Forelimb muscle (tissue), 1 donor: ENCODE measurements at regions not wholly inside any gene's neighbourhood (a gene's known extent, or its start where the extent isn't known, plus 50 kb on each side); places are given as distances from the start of the nearest gene placed in this dataset.
A peak's percentile ranks its signal among the peaks of the same experiment; 100 is the strongest.

Experiments used
- DNase-seq: peaks from one replicate; pipeline ENCODE4 v3.0.0-alpha.2; 2013; ENCODE audit warnings: low read depth

DNA sequence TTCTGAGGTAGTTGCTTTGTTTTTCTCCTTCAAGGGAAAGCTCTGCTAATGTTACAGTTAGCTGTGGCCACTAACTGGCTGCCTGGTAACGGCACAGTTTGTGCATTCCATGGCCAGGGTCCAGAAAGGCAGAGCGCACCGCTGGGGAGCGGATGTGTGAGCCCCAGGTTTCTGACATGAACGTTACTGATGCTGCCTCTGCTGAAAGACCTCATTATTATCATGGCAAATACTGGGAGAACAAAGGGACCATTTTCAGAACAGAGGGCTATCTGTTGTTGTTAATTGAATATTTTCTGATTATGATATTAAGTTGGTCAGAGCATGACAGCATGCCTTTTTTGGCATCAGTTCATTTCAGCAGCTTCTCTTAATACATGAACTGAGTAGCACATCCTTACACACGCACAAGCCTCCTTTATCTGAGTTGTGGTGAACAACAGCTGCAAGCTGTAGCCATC, 134.1 kb downstream of the NUDT12 start:
- no peak for DNase-seq

- no peak for DNase-seq
Observed at GRCh38 chr5:103427326-103427725, 135.3 kb downstream of the NUDT12 start.

GRCh38 chr5:103425686-103426454, 136.7 kb downstream of the NUDT12 start:
- no peak for DNase-seq

GRCh38 chr5:103424453-103425205, 138.0 kb downstream of the NUDT12 start:
- no peak for DNase-seq

DNA sequence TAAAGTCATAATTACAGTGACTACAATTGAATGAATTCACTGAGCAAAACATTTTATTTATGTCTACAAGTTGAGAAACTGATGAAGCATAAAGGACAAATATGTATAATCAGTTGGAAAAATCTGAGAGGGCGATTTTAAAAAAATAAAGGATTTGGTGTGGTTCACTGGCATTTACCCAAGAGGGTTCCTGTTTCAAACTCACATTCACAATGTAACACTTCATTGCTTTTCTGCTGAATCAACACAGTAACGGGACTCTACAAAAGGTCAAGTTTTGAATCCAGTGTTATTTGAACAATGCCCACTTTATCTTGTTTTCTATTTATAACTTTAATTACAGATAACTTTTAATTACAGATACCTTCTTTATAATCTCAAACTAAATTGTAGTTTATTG, 138.6 kb downstream of the NUDT12 start:
- no peak for DNase-seq

- DNase-seq = no peak
Observed at GRCh38 chr5:103422756-103423155, 139.8 kb downstream of the NUDT12 start.

GRCh38 chr5:103414604-103415003, 148.0 kb downstream of the NUDT12 start:
- DNase-seq = no peak

- no peak for DNase-seq
Observed at GRCh38 chr5:103411711-103412110, 150.9 kb downstream of the NUDT12 start.

DNA sequence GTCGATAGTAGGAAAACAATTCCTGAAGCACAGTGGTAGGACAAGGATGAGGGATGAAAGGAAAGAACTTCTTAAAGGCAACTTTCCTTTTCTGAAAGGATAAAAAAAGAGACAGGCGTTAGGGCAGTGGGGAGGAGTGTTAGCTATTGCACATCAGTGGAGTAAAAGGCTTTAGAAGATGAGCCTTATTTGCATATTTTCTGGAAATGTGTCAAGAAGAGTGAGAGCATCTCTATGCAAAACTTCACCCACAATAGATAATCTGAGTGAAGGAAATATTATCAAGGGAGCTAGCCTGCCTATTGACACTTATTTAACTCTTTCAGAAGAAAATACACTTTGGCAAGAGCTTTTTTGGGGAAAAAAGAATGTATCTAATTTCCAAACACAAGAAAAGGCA, 151.6 kb downstream of the MACIR start:
- DNase-seq = no peak

- no peak for DNase-seq
Observed at GRCh38 chr5:103409013-103409670, 150.6 kb downstream of the MACIR start.

- DNase-seq = no peak
Observed at GRCh38 chr5:103408408-103408807, 149.8 kb downstream of the MACIR start.

GRCh38 chr5:103407402-103407801, 148.8 kb downstream of the MACIR start:
- no peak for DNase-seq

DNA sequence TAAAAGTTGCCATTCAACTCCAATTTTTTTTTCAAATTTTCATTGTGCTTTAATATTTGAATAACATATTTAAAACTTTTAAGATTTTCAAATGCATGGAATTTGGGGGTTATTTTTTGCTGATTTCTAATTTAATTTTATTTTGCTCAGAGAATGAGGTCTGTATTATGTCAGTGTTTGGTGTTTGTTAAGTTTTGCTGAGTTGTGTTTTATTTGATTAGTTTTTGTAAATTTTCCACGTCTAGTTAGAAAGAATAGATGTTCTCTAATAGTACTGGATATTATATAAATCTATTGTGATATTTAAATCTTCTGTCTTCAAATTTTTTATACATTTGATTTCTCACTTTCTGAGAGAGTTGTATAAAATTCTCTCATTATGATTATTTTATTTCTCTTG, 145.9 kb downstream of the MACIR start:
- no peak for DNase-seq

DNA sequence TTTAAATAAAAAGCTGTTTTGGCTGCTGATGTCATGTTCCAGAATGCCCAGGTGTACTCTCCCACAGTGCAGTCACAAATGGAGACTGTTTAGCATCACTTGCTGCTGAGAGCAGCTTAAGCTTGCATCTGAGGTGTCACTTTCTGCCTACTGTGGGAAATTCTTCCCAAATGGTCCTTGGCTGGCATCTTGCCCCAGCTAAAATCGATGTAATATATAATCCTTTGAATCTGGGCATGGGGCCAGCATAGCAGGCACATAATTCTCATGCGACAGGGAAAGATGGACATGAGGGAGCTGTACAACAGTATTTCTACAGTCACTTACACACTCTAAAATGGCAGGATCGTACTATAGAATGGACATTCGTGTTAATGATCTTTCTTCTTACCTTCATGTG, 144.3 kb downstream of the MACIR start:
- DNase-seq = no peak

DNA sequence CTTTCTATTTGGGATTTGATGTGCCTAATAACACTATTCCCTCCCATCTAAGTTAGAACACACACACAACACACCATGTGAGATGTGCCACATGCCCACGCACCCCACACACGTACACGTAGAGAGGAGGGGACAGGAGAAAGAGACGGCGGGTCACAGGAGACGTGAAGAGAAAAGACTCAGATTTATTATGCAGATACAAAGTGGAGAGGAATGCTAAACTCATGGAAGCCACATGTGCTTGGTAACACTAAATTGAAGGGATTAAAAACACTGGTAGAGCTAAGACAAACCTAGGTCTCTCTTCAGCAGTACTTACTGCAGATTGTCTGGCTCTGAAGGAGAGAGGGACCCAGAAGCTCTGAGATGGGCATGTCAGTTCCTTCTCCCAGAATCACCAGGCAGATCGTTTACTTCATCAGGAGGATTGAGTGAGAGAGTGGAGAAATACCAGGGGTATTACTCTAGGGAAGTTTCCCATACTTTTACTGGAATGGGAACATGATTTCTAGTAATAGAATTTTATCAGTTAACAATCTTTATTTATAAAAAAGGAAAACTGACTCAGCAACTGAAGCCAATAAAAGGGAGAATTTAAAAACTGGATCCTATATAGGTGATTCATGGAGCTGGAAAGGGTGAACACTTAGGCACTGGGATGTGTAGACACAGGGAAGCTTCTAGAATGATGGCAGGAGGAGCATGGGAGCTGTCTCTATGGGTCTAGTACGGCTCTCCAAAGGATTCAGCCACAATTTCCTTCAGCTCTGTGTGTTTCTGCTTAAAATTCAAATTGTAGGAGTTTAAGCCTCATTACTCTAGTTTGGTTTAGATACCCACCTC, 139.4 kb downstream of the MACIR start:
- DNase-seq = no peak

GRCh38 chr5:103394676-103395075, 136.1 kb downstream of the MACIR start:
- no peak for DNase-seq

DNA sequence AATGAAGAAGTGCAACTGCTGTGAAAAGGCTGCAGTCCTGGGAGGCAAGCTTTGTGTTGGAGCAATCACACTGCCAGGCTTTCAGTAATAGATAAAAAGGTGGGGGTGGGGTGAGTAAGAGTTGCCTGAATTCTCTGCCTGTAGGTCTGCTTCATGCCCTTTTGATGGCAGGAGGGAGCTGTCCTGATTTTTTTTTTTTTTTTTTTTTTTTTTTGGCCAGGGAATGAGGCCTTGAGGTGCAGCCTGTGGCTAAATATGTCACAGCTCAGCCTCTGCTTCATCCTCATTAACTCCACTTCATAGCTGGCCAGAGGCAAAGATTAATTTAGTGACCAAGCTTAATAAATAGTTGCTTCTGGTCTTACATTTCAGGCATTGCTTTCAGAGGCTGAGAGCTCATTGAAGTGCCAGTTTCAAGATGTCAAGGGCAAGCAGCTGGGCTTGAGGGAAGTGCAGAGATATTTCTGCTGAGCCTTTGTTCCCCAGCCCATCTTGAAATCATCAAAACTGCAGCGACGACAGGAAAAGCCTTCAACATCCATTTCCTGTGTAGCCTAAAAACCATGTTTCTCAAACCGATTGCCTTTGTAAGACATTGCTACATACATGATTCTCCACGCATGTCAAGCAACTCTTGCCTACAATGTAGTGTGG, 134.7 kb downstream of the MACIR start:
- peak; percentile 22 for DNase-seq

DNA sequence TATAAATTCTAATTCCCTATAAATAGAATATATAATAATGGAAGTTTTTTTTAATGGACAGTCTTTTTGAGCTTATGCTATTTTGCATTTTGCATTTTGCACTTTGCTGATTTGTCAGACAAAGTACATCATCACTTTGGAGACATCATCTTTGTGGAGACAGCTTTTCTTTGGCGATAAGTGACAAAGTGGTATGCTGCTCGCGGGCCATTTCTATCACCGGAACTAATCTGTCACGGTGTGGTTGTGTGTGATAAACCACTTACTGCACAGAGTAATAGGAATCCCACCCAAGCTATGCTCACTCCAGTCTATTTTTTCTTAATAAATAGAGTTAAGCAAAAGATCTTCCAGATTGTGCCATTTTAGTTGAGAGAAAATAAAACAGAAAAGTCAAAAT, 133.1 kb downstream of the MACIR start:
- no peak for DNase-seq

- no peak for DNase-seq
Observed at GRCh38 chr5:103389846-103390245, 131.3 kb downstream of the MACIR start.

DNA sequence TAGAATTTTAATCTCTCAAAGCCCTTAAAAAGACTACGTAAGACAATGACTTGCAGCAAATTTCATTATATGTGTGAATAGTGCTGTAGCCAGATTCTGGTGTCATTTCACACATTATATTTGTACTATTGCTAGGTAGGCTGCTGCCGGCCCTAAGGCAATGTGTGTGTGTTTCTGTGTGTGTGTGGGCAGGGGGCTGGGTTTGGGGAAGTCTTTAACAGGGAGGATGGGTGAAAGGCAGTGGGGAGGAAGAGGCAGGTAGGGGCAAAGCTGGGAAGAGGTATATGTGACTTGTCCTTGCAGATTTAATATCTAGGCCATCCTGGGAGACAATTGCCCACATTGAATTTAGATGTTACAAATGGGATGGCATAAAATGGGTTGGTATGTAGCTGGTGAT, 130.8 kb downstream of the MACIR start:
- no peak for DNase-seq

DNA sequence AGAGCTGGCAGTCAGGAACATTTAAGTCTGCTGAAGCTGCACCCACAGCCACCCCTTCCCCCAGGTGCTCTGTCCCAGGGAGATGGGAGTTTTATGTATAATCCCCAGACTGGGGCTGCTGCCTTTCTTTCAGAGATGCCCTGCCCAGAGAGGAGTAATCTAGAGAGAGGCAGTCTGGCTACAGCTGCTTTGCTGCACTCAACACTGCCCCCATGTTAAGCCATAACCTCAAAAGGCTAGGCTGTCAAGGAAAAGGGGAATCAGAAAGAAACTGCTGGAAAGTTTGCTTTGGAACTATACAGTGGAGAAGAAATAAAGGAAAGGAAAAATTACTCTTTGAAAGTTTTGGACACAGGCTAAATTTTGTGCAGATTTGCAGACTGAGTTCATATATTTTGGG, 127.2 kb downstream of the MACIR start:
- DNase-seq = no peak
